ENCODE measurements at regions not wholly inside any gene's neighbourhood (a gene's known extent, or its start where the extent isn't known, plus 50 kb on each side); places are given as distances from the start of the nearest gene placed in this dataset.

DNA sequence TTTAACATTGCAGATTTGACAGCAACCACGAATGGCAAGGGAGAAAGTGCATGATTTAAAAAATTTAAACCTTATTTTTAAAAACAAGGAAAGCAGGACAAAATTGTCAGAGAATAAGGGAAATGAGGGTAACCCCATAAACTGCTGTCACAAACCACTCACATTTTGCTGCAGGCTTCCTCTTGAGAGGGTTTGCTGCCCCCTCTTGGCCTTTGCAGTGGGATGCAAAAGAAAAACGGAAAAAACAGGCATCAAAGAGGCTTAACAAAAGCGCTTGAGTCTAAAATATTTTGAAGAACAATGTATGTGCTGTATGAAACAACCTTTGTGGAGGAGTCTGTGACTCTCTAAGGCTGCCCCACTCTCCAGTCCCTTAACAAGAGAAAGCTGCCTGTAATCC, 91.6 kb downstream of the TMX3 start:
- peak in 1 of 2 donors; percentile 10 for DNase-seq

DNA sequence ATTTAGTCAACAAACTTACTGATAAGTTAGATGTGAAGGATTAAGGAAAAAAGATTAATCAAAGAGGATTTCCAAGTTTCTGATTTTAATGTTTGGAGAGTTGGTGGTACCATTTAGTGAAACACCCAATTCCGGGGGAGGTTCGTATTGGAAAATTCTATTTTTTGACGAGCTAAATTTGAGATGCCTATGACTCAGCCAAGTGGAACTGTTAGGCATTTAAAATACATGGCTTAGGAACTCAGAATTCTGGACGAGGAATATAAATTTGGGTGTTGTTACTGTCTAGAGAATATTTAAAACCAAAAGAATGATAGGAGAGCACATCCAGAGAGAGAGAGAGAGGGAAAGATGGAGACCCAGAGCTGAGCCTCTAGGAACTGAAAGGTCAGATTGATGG, 103.6 kb downstream of the TMX3 start:
- no peak for DNase-seq

DNA sequence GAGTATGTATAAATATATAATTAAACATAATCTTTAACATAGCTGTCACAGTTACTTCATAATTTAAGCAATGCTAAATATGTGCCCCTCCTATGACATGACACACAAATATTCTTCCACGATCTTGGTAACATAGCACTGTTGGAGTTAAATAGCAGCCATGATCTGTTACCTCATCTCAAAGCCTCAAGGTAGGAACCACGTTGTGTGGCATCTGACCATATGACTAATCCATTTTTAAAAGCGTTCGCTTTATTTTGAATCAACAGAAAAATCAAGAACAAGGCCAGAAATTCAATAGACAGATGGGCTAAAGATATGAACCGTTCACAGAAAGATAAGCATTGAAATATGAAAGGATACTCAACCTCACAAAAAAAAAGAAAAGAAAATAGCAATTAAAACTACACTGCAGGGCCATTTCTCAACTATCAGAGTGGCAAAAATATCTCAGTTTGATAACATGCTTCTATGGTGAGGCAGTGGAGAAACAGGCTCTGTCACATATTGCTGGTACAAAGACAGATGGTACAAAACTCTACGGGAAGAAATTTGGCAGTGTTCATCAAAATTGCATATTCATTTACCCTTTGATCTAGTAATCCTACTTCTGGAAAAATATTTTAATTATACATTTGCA, 105.9 kb downstream of the TMX3 start:
- DNase-seq, result no peak

DNA sequence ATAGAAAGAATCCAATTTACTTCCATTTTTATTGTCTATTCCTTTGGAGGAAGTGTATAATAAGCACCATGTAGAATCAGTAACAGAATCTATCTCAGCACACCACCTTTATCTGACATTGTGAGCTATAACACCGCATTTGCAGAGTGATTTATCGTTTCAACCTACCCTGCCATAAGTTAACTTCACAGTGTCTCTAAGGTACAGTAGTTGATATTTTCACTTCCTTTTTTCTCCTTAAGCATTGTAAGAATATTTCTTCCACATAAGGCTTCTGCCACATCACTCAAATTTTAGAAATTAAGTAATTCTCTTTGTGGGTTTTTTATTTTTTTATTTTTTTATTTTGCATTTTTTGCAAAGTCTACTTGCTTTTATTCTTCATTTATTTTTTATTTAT, 107.1 kb downstream of the TMX3 start:
- DNase-seq, result no peak

DNA sequence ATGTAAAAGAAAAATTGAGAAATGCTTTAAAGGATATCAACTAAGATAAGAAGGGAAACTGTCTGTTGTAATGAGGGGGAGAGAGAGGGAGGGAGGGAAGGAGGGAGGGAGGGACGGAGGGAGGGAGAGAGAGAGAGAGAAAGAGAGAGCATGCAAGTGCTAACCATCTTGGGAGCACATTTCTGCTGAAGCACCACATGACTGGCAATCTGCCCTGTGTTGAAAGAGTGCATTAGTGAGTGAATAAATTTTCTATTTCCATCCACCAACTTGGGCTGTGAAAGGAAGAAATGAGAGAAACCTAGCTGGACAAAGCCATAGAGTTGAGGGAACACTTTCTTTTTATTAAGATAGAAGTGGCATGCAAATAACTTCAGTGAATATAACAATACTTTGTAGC, 110.7 kb downstream of the TMX3 start:
- no peak for DNase-seq

DNA sequence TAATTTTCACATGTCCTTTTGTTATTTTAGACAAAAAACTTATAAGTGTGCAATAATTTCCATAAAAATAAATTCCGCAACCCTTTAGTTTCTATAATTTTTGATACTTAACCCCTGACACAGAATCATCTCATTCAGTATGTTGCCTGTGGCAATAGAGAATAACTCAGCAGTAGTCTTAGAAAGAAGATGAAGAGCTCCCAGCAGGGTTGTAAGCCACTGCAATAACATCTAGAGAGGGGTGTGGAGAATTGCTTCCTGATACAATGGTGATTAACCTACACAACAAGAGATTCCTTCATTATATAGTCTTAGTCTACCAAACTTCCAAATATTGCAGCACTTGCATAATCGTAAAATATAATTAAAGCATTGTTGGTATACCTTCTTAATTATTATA, 118.9 kb downstream of the TMX3 start:
- no peak for DNase-seq

DNA sequence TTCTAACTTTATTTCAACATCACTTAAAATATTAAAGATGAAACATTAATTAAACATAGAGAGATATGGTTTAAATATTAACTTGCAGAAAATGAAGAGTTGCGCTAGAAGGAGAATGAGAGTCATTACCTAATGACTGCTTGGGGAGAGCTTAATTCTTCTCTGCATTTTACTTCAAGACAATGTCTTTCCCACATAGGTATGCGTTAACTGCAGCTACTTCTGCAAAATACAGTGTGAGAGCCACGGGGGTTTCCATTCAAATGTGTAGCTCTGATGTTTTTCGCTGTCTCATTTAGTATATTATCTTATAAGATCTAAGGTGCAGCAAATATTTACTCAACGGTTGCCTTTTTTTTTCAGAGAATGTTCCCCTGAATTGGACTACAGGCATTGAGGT, 126.7 kb downstream of the TMX3 start:
- no peak for DNase-seq

DNA sequence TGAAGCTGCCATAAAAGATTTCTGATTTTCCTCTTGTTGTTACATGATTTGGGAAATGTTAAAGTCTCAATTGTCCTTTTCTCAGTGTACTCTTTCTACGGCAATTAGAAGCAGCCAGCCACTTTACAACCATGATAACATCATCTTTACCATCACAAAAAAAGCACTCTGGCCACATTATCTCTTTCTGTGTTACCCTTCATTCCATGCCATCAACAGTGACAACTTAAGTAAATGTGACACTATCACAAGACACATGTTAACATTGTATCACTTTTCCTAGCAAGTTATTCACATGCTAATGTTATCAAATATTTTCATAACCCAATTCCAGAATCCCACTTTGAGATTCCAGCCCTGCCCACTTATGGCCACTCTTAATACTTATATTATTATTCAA, 131.2 kb downstream of the TMX3 start:
- no peak for DNase-seq

DNA sequence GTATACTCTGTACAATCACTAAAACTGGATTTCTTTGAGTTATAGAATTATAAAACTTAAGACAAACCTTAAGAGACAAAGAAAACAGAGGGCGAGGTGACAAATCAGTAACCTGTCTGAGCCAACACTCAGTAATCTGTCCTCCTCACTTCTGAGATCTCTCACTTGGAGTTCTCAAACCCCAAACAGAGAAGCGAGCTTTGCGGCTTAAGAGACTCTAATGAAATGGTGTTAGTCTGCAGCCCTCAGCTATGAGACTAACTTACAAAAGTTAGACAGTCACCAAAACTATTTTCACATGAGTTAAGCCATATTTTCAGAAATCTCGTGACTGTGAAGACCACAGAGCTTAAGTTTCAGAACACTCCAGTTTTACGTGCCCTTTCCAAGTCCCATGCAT, 140.6 kb downstream of the TMX3 start:
- no peak for DNase-seq

DNA sequence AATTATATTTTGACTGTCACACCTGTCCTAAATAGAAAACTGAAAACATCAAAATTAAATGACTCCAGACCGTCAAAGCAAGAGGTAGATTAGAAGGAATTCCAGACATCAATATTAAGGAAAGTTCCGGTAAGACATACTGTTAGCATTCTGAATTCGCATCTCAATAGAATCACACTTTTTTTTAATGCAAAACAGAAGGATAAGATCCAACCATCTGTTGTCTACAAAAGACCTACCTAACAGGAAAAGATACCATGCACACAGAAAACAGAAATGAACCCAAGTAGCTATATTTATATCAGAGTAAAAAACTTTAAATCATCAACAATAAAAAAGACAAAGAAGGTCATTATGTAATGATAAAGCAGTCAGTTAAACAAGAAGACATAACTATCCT, 145.0 kb downstream of the TMX3 start:
- no peak for DNase-seq

DNA sequence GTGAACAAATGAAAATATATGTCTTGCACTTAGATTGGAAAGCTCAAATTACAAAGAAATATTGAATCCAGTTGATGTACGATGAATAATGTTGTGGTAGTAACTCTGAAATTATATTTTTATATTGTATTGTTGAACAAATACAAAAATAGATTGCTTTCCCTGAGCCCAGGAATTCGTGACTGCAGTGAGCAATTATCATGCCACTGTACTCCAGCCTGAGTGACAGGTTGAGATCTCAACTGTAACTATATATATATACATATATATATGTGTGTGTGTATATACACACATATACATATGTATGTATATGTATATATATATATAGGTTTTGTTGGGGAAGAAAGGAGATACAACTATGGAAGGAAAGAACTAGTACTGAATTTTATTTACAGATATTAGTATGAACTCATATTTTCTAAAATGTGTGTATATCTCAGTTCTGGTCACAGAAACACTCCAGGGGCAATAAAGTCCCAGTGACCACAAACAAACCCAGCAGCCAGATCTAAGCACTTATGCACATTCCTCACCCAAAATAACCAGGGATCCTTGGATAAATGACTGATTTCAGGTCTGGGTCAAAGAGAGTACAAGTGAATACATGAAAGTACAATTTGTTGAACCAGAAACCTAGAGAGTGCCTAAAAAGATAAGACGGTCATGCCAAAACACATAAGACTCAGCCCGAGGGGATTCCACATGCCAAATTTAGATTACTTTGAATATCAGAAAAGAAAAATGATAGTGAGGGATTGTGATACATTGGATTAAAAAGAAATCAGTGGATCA, 146.3 kb downstream of the TMX3 start:
- no peak for DNase-seq

DNA sequence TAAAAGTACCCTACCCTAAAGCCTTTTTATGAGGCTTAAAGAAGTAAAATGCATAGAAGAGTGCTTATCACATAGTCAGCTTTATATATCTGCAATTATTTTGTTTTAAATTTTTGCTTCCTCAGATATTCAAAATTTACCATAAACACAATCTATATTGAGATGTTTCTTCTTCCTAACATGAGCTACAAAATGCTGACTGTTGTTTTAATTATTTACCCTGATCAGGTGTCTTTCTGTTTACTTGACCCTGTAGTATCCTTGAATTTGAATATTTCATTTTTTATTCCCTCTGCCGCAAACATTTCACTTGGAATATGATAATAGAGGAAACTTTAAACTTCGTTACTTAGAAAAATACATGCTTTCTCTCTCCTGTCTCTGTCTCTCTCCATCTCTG, 147.9 kb downstream of the TMX3 start:
- DNase-seq, result no peak

DNA sequence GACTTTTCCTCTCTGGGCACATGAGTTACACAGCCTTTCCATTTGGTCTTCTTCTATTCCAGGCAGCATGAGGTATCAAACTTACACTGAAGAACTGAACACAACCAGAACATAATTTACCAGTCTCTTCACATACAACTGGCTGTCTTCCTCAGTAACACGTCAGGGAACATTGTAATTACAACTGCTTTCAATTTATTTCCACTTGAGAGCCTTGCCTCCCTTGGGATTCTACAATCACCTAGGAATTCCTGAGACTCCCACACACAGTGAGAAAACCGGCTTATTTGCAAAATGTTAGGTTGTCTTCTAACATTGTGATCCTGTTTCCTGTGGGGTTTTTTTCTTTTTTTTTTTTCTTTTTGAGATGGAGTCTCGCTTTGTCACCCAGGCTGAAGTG, 149.9 kb downstream of the TMX3 start:
- no peak for DNase-seq

DNA sequence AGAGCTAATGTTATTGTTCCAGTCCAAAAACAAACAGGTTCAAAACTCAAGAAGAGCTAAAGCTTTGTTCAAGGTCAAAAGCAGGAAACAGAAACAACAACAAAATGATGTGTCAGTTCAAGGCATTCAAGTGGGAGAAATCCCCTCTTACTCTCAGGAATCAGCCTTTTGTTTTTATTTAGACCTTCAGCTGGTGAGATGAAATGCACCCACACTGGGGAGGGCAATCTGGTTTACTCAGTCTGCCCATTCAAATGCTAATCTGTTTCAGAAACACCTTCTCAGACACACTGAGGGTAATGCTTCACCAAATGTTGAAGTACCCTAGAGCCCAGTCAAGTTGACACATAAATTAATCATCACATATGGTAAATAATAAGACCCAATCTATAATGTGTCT, 150.6 kb downstream of the TMX3 start:
- DNase-seq, result no peak

DNA sequence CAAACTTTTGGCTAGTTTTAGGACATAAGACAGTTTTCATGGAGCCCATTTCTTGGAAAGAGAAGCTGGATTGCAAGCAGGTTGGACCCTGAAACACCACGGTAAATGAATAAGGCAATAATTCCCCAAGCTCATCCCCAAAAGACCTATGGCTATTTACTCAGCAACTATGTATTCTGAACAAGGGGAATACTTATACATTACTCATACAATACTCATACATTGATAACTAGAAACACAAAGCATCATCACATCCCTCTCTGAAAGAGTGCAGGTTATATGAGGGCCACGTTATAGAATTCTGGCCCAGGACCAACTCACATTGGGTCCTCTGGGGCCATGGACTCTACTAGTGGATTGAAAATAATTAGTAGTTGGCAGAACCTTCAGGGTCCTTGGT, 154.8 kb downstream of the TMX3 start:
- no peak for DNase-seq

DNA sequence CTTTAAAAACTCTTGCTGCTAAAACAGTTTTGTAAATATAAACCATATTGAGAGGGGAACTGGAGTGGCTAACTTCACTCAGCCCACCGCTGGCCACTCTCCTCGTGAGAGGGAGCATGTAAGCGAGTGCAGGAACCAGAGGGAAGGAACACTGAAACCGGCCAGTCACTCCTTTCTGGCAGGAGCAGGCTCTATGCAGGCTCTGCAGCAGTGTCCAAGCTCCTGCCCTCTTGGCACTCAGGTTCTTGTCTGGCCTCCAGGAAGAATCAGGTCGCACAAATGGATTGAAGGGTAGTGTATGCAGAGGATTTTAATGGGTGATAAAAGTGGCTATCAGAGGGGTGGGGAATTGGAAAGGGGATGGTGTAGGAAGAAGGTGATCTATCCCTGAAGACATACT, 157.7 kb downstream of the TMX3 start:
- no peak for DNase-seq

DNA sequence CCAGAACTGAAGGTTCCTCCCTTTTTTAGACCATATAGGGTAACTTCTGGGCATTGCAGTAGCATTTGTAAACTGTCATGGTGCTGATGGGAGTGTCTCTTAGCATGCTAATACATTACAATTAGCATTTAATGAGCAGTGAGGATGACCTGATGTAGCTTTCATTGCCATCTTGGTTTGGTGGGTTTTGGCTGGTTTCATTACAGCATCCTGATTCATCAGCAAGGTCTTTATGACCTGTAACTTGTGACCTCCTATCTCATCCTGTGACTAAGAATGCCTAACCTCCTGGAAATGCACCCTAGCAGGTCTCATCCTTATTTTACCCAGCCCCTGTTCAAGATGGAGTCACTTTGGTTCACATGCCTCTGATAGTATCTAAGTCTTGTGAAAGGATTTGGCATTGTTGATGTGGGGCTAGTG, 159.0 kb downstream of the TMX3 start:
- no peak for DNase-seq

DNA sequence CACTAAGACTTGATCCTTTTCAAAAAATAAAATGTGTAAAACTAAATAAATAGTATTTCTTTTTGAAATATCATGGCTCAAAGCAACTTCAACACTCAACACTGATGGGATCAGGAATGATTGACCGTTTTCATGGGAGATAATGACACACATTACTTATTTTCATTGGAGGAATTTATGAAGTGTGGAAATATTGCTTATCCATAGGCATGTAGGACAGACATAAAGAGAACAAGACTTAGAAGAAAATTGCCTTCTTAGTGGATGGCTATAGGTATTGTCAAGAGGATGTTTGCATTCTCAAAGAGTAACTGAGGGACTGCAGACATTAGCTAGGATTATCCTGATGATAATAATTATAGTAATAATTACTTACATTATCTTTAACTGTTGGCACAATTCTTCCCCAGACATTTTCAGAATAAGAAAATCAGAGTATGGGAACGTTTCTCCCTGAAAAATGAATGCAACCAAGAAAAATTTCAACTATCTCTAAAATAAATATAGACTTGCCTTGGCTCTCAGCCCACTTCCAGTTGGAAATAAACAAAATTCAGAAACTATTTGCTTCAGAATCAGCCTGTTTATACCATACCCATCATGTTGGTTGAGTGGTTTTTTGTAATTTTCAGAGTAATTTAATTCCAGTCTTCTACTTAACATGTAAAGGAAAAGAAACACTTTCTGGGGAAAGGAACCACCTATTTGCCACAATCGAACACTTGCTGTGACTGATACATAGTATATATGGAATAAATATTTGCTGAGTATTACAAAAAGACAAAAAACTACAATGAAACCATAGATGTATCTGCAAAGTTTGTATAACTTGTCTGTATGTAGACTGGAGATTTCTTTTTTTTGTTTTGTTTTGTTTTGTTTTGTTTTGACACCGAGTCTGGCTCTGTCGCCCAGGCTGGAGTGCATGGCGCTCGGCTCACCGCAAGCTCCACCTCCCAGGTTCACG, 165.7 kb downstream of the TMX3 start:
- no peak for DNase-seq

DNA sequence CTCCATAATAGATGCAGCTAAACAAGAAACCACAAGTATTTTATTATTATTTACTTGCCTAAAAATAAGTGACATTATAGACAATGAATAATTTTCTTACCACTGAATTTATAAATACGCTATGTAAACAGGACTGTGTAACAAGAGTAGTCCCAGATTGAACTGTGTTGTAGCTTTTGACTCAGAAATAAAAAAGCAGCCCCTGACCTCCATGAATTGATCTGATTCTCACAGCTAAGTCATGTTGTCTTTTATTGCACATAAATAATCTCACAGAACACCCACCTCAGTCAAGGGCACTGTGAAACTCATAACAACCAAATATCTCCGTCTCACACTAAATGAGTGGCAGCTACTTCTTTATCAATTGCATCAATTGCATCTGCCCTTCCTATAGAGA, 171.6 kb downstream of the TMX3 start:
- DNase-seq, result no peak

DNA sequence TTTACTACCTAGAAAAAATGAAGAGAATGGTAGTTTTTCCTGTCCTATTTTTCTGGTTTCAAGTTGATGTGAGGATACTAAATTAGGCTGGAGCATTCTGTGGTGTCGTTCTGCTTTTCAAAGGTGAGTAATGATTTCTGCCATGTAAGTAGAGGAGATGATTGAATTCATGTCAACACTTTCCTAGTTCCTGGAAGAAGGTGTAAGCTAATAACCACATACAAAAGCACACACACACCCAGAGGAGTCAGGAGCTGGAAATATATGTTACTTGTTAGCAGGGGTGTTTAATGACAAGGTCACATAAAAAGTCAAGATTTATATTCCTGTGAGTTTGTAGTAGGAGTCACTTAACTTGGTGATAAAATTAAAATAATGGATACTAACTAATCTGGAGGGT, 172.1 kb downstream of the TMX3 start:
- no peak for DNase-seq

DNA sequence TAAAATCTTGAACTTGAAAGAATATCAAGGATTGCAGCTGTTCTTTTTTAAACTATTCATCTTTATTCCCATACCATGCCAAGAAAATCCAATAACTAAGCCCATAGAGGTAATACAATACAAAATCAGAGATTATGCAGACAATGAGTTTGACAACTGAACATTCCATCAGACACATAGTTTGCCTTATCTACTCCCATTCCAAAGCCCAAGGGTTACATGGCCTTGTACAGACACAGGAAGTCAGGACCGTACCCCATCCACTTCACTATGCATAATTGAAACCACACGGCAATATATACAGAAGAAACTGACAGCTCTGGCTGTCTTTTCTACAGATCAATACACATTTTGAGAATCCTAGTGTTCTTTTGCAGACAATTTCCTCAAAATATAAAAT, 181.3 kb downstream of the TMX3 start:
- no peak for DNase-seq

DNA sequence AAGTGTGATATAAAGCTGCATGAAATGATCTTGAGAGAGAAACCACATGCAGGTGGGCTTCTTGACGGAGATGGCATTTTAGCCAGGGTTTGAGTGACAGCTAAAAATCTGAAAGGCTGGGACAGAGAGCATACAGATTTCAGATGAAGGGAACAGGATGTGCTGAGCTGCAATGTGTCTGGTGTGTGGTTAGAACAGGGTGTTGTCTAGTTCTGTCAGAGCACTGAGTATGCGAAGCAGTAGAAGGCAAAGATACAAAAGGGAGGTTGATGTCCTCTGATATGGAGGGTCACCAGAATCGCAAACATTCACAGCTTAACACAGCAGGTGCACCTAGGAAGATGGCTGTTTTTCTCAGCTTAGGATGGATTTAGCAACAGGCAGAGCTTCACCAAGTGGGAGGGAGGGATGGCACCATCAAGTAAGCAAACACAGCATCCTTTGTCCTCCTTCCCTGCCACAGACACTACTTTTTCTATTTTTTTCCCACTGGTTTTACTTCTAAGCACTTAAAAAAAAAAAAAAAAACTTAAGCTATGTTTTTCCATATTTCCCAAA, 182.5 kb downstream of the TMX3 start:
- no peak for DNase-seq

DNA sequence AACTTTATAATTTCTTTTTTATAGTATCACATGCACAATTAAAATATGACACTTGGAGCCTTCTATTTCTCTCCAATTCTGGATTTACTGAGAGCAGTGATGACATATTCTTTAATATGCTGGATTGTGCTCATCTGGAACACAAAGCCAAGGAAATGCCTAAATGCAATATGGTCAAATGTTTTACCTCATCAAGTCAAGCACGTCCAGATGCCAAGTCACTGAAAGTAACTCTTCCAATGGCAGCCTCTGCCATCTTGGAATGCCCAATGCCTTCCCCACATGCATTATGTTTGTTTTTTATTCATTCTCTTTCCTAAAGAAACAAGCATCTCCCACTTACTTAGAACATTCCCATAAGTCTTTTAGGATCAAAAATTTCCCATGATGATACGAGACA, 189.8 kb downstream of the TMX3 start:
- DNase-seq, result no peak

Measured in CD4-positive, alpha-beta T cell treated with Interleukin-1 beta for 1 hour (primary cell).